ENCODE measurements at regions not wholly inside any gene's neighbourhood (a gene's known extent, or its start where the extent isn't known, plus 50 kb on each side); places are given as distances from the start of the nearest gene placed in this dataset.
"Not testable (repeated sequence)": the region's sequence is repeated elsewhere in the genome, so short reads cannot be mapped to it uniquely, and the experiment has no call there.

DNA sequence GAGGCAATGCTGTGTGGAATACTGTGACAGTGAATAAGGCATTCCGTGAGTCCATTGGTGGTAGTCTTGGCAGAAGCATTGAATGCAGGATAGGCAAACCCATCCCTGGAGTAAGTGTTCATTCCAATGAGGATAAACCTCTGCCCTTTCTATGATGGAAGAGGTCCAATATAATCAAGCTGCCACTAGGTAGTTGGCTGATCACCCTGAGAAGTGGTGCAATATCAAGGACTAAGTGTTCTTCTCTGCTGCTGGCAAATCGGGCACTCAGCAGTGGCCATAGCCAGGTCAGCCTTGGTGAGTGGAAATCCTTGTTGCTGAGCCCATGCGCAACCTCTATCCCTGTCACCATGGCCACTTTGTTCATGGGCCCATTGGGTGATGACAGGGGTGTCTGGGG, 70.1 kb downstream of the FBXO4 start:
- DNase-seq: no peak

- no peak for DNase-seq
Observed at GRCh38 chr5:42001673-42002072, 76.6 kb downstream of the FBXO4 start.

DNA sequence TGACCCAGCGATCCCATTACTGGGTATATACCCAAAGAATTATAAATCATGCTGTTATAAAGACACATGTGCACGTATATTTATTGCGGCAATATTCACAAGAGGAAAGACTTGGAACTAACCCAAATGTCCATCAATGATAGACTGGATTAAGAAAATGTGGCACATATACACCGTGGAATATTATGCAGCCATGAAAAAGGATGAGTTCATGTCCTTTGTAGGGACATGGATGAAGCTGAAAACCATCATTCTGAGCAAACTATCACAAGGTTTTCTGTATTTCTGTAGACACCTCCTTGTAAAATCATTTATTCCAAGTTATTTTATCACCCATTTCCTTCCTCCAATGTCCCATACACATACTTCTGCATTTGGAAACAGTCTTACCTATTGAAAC, 78.8 kb downstream of the FBXO4 start:
- not testable (repeated sequence) for DNase-seq

GRCh38 chr5:42005561-42006153, 80.6 kb downstream of the FBXO4 start:
- no peak for DNase-seq

DNA sequence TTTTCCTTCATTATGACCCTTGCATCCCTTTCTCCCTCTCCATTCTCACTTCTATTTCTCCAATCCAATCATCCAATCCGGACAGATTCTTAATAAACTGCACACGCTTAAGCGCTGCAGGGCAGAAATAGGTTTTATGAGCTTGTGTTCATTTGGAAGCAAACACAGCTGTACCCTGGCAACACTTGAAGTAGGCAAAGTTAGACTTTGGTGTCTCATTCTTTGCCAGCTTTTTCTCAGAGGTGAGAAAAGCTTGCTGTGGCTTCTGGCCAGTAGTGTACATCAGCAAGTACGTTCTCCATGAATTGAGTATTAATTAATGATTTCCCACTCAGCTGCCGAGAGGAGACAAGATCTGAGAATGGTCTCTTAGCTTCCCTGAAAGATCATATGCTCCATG, 88.5 kb downstream of the FBXO4 start:
- DNase-seq: no peak

- DNase-seq: no peak
Observed at GRCh38 chr5:42015254-42015653, 90.2 kb downstream of the FBXO4 start.

DNA sequence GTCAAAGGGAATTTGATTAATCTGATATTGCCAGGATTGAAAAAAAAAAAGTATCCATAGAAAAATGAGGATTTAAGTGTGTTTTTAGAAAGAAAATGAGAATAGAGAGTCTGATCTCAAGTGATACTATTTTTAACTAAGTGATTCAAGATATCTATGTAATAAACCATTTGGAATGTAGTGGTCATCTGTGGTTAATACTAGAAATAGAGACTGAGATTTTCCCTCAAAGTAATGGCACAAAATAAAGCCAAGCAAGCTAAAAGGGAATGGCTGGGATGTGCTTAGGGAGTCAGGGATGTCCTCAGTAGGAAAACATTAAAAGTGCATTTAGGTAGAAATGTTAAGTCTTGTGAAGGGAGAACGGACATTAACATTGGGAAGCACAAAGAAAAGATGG, 90.6 kb downstream of the FBXO4 start:
- DNase-seq: no peak

DNA sequence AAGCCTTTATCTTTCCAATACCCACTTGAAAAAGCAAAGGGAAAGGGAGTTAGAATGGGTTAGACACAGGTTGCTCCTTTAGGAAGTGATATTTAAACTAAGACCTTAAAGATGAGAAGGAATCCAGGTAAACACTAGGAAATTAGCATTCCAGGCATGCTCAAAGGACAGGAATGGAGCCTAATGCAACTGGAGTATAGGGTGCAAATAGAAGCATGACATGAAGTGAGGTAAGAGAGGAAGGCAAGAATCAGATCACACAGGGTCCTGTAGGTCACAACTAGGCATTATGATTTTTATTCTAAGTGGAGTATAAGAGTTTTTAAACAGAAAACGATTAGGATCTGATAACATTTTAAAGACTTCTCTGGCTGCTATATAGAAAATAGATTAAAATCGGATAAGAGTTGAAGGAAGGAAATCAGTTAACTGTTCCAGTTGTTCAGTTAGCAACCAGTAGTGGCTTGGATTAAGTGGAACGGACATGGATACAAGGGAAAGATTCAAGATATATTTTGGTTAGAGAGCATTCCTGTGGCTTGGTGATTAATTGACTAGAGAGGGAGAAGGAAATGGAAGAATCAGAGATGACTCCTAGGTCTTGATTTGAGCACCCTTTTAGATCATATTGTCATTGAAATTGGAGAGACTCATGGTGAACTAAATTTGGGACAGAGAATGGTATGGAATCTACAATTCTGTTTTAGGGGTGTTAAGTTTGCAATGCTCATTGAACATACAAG, 95.9 kb downstream of the FBXO4 start:
- DNase-seq: no peak

DNA sequence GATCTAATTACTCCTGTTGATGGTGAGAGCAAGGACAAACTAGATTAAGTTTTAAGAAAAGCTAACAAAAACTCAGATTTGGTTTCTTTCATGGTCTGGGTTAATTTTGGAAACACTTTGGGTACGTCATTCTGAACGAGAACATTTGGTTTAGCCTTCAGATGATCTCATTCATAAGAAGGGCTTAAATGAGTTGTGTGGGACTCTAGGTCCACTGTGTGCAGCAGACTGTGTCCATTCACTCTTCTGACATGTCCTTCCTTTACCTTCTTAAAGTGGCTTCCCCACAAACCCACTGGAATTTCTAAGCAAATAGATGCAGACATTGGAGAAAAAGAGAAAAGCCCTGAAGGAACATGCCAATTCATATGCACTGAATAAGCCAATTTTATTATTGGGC, 96.8 kb downstream of the FBXO4 start:
- no peak for DNase-seq

- no peak for DNase-seq
Observed at GRCh38 chr5:42022383-42022972, 97.4 kb downstream of the FBXO4 start.

DNA sequence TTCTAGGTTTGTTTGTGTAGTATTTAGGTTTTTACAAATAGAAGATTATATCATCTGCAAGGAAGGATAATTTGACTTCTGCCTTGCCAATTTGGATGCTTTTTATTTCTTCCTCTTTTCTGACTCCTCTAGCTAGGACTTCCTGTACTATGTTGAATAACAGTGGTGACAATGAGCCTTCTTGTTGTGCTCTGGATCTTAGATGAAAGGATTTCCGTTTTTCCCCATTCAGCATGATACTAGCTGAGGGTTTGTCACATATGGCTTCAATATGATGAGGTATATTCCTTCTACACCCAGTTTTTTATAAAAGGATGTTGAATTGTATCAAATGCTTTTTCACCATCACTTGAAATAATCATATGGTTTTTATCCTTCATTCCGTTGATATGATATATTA, 101.4 kb downstream of the FBXO4 start:
- no peak for DNase-seq

DNA sequence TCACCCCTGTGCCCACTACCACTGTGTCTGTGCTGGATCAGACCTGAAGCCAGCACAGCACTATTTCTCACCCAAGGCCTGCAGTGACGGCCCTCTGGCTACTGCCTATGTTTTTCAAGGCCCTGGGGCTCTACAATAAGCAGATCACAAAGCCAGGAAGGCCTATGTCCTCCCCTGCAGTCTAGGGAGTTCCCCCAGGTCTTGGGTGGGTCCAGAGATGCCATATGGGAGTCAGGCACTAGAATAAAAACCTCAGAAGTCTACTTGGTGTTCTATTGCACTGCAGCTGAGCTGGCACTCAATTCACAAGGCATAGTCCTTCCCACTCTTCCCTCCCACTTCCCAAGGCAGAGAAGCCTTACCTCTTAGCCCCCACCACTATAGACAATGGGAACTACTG, 107.1 kb downstream of the FBXO4 start:
- DNase-seq: no peak

DNA sequence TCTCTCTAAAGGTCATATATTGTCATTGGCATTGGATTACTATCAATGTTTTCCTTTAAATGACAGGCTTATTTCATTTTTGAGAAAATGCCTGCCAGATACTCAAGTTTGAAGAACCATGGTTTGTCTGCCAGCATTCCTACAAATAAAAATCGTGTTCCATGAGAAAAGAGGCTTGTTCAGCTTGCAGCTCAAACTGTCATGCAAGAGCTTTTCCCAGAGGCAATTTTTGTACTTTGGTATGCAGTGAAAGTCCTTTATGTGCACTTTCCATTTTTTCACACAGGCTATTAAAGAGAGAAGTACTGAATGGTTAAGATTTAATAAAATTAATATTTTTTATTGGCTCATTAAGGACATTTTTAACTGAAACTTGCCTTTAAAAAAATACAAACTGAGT, 110.4 kb downstream of the FBXO4 start:
- DNase-seq: no peak

- no peak for DNase-seq
Observed at GRCh38 chr5:42036379-42036778, 111.3 kb downstream of the FBXO4 start.

DNA sequence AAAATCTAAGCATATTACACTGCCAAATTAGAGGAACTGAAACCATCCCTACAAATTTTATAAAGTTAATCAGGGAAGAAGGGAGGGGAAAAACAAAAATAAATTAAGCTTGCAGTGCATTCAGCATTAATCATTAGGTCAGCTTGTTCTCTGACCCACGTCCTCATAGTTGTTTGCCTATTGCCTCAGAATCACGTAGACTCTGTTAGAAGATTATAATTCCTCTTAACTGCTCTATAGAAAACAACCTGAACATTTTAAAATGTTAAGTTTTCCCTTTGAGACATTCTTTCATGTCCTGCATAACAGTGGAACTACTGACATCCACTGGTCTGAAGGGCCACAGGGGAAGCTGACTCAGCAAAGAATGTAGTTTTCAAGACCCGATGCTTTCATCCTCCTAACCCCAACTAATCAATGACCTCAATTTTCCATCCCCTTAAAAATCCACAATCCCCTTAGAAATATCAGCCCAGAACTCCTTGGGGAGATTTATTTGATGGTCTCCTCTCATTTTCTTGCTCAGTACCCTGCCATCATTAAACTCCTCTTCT, 112.4 kb downstream of the FBXO4 start:
- no peak for DNase-seq

DNA sequence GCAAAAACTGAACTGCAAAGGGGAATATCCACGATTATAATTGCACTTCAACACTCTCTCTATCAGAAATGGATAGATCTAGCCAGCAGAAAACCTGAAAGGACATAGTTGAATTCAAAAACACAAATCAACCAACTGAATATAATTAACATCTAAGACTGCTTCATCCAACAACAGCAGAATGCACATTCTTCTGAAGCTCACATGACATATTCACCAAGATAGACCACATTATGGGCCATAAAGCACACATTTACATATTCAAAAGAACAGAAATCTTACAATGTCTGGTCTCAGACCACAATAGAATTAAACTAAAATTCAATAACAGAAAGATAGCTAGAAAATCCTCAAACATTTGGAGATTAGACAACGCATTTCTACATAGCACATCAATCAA, 118.3 kb downstream of the FBXO4 start:
- DNase-seq: no peak

- DNase-seq: peak; percentile 67
Observed at GRCh38 chr5:42057254-42057690, 132.2 kb downstream of the FBXO4 start.

DNA sequence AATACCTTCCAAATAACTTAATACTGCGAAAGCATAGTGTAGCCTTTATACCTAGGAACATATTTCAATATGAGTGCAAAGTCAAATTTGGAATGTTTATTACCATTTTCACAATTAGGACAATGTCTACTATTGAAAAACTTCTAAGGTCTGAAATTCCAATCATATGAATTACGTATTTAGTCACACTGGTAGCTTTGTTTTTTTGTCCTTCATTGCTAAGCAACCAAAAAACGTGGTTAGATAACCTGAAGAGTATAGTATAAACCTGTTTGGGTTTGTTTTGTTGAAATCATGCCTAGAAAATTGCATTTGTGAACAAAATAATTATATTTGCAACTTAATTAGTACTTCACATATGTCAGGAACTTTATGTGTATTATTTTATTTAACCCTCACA, 134.2 kb downstream of the FBXO4 start:
- DNase-seq: no peak

DNA sequence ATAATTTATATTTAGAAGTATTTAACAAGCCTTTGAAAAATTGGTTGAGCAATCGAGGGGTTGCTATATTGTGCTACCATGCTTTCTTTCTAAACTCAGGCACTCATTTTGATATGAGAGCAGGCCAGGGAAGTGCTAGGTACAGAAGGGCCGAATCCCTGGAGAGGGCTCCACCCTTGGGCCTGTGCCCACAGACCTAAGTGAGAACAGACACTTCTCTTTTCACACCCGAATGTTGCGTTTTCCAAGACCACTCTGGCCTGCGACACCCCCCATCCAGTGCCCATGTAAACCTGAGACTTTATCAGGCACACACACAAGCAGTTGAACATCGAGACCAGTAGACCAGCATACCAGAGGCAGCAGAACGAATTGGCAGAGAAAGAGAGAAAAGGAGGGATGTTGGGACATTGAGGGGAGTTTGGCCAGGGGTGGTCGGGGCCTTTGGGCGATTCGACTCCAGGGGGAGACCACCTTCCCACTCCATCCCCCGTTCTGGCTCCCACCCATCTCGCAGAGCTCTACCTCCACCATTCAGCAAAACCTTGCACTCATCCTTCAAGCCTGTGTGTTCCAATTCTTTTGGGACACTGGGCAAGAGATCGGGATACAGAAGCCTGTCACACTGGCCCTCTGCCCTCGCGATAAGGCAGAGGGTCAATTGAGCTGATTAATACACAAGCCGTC, 134.8 kb downstream of the FBXO4 start:
- no peak for DNase-seq

GRCh38 chr5:42061121-42061520, 136.0 kb downstream of the FBXO4 start:
- no peak for DNase-seq

DNA sequence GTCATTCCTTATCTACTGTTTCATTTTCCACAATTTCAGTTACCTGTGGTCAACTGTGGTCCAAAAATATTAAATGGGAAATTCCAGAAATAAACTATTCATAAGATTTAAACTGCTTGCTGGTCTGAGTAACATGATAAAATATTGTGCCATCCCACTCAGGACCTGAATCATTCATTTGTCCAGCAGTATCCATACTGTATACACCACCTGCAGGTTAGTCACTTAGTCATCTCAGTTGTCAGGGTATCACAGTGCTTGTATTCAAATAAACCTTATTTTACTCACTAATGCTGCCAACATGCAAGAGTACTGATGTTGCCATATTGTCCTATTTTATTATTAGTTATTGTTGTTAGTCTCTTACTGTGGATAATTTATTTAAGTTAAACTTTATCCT, 139.7 kb downstream of the FBXO4 start:
- DNase-seq: no peak

GRCh38 chr5:42066131-42066530, 141.1 kb downstream of the FBXO4 start:
- DNase-seq: no peak

GRCh38 chr5:42074353-42074752, 149.3 kb downstream of the FBXO4 start:
- DNase-seq: no peak

GRCh38 chr5:42089705-42090104, 164.6 kb downstream of the FBXO4 start:
- no peak for DNase-seq
